ENCODE measurements at regions not wholly inside any gene's neighbourhood (a gene's known extent, or its start where the extent isn't known, plus 50 kb on each side); places are given as distances from the start of the nearest gene placed in this dataset.
A peak's percentile ranks its signal among the peaks of the same experiment; 100 is the strongest.
"Not testable (repeated sequence)": the region's sequence is repeated elsewhere in the genome, so short reads cannot be mapped to it uniquely, and the experiment has no call there.

DNA sequence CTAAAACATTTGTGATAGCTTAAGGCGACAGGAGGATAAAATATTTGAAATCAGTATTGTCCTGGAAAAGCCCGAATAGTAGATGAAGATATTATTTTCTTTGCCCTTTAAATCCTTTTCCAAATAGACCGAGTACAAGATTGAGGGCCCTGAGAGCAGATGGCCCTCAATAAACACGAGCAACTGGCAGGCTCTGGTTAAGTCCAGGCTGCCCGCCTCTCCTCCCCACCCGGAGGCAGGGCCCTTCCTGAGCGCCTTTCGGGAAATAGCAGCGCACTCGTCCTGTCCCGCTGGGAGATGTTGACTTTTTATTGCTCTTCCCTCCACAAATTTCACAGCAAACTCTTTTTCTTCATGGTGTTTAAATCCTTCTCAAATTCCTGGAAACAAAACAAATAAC is 50.8 kb upstream of the MAX start:
- no peak for DNase-seq (ENCODE audit: low spot score)

GRCh38 chr14:65156568-65157366 is 54.5 kb upstream of the MAX start:
- no peak for DNase-seq (ENCODE audit: low spot score)

DNA sequence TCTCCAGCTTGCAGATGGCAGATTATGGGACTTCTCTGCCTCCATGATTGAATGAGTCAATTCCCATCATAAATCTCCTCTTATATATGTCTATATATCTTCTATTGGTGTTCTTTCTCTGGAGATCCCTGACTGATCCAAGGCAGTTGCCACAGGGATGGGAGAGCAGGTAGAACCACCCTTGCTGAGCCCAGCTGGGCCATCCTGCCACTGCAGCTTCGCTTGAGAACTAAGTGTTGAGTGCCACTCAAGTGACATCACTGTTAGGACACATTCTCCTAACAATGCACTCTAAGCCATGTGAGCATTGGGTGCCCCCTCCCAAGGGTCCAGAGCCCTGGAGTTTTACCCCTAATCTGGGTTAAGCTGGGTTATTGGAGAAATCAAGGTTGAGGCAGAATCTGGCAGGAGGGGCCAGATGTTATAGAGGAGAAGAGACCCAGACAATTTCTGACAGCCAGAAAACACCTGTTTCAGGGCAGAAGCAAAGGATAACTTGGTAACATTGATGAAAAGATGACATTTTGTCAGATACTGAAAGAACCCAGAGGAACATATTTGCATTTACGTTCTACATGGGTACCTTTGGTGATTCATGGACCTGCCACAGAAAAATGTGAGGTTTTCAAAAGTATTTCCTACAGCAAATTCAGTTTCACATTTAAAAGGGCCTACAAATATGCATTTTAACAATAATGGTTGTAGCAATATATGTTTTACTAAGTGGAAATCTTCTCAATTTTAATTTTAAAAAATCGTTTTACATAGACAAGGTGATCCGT is 57.2 kb upstream of the MAX start:
- DNase-seq (ENCODE audit: low spot score) = no peak

DNA sequence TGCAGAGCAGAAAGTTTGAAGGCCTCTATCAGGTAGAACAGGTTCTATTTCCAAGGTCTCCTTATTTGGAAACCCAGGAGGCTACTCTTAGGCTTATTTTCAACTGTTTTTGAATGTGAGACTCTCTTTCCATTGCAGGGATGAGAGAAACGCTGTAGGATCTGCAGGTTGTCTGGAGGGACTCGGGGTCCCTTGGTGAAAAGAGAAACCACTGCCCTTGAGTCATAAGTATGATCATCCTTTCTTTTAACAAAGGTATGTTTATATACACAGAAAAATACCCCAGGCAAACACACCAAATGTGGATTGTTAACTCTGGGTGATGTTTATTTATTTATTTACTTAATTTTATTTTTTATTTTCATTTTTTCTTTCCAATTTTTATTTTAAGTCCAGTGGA is 57.8 kb upstream of the MAX start:
- DNase-seq (ENCODE audit: low spot score) = no peak

- DNase-seq (ENCODE audit: low spot score) = no peak
Measured at GRCh38 chr14:65162031-65162430, 59.7 kb upstream of the MAX start.

DNA sequence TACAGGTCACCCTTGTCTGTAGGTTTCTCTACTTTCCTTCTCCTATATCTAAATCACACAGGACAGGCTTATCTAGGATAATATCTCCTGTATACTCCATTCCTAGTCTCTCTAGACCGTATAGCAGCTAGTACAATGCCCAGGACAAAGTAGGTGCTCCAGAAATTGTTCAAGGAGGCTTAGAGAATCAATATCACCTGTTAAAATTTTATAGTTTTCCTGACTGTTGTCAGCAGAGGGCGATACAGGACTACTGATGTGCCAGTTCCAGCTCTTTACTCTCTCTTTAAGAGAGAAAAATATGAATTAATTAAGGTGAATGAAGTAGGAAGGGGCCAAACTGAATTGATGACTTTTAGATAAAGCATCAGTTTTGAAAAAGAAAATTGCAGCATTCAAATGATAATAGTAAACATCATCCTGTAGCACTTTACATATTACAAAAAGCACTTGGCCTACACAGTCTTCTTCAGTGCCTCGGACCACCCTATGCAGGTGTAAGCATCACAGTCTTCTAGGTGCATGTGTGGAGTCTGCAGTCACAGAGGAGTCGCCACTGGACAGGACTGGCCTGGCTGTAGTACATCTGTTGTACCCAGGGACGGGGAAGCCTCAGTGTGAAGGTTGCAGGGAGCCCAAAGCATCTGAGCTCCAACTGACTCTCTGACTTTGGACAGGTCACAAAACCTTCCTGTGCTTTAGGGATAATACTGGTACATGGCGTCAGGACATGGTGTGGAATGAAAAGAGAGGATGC is 61.9 kb upstream of the MAX start:
- peak; percentile 59 for DNase-seq (ENCODE audit: low spot score)

DNA sequence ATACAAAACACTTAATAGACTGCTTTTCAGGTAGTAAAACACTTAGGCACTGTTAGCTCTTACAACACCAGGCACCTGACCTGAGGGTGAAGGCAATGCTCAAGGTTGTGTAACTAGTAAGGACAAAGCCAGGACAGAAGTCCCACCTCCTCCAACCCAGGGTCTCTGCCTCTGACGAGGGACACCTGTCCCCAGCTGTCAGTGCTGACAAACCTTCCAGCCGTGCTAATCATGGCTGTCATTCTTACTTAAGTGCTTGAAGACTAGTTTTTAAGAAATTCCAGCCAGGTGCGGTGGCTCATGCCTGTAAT is 62.5 kb upstream of the MAX start:
- no peak for DNase-seq (ENCODE audit: low spot score)

DNA sequence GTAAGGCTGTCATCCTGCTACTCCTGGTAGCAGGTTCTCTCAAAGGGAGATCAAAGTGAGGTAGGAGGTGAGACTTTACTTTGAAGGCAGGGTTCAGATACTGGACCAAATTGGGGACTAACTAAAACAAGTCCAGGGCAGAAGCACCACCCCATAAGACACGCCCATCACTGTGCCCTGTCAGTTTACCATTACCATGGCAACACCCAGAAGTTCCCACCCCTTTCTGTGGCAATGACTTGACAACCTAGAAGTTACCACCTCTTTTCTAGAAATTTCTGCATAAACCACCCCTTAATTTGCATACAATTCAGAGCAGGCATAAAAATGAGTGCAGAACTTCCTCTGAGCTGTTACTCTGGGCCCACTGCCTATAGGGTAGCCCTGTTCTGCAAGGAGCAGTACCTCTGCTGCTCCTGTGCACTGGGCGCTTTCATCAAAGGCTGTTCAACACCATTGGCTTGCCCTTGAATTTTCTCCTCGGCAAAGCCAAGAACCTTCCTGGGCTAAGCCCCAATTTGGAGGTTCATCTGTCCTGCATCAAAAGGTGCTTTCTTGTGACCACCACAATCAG is 64.8 kb upstream of the MAX start:
- DNase-seq (ENCODE audit: low spot score) = no peak

DNA sequence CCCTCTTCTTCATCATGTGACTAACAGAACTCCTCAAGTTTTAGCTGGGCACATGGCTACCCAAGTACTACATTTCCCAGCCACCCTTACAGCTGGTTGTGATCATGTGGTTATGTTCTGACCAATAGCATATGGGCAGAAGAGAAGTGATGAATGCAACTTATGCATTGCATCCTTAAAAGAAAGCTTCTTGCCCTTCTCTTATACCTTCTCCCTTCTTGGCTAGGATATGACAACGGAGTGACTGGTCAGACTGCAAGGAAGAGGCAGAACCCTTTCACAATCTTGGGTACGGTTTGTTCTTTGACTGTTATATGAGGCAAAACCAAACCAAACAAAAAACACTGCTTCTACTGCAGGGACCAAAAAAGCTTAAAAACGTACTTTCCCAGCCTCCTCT is 66.5 kb upstream of the MAX start:
- no peak for DNase-seq (ENCODE audit: low spot score)

DNA sequence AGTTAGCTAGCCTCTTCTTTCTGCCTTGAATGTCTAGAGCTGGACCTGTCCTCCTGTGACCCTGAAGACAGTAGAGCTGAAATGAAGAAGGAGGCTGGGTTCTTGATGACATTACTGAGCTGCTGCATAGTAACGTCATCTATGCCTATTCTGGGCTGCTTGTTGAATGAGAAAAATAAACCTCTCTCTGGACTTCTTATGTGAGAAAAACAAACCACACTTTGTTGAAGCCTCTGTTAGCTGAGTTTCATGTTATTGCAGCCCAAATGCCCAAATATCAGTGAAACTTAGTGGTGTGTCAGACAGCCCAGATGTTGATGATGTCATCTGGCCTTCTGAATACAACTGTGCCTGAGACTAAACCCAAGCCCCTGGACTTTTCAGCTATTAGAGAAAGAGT is 67.0 kb upstream of the MAX start:
- DNase-seq (ENCODE audit: low spot score) = no peak

- peak; percentile 25 for DNase-seq (ENCODE audit: low spot score)
Measured at GRCh38 chr14:65170318-65170717, 68.0 kb upstream of the MAX start.

DNA sequence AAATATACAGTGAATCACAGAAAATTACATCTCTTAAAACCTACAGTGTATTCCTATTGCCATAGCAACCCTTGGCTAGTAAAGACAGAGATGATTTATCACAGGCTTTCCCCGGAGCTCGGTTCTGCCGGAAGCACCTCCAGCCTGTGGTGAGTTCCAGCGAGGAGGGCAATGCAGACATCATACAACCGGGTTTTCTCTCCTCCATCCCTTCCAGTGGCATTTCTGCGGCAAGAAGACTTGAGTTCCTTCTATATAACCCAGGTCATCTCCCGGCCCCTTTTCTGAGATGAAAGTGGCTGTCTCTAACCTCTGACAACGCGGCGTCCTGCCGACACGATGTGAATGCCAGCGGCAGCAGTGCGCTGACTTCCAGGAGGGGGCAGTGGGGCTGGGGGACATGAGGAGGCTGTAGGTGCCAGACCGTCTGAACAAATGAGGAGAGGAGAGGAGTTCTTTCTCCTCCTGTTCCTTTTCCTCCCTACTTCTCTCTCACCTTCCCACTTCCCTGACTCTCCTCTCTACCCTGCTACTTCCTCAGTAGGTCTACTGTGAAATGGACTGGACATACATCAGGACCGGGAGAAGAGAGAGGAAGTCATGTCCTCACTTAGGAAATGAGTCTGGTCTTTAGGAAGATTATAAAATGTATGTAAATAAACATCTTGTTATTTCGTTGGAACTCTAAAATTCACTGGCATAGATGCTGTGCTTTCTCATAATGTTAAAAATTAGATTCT is 68.6 kb upstream of the MAX start:
- DNase-seq (ENCODE audit: low spot score) = peak; percentile 52

- peak; percentile 37 for DNase-seq (ENCODE audit: low spot score)
Measured at GRCh38 chr14:65173973-65174693, 71.8 kb upstream of the MAX start.

DNA sequence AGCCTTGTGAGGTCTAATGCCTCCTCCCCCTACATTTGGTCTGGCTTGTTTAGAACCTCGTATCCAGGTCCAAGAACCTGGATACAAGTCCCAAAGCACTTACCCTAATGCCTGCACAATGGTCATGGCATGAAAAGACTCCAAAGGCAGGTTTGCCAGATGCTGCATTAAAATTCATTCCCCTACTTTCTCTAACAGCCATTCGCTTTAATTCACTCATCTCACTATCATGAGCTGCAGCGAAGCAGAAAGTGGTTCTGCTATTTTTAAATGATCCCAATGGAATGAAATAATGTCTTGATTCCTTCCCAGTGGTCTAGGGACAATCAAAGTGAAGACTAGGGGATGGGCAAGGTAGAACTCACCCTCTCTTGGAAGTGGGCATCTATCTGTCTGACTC is 72.5 kb upstream of the MAX start:
- DNase-seq (ENCODE audit: low spot score) = no peak

DNA sequence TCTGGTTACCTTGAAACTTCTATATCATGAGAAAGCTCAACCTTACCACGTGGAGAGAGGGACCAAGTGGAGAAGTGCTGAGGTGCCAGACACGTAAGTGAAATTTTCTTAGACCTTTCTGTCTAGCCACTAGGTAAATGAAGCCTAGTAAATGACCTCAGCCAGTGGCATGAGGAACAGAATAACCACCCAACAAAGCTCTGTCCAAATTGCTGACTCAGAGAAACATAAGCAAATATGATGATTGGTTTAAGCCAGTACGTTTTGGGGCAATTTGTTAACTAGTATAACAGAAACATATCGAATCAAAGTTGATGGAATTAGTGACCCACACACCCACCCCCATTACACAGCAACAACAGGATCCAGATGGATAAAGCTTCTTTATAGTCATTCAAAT is 75.2 kb upstream of the MAX start:
- no peak for DNase-seq (ENCODE audit: low spot score)

- DNase-seq (ENCODE audit: low spot score) = not testable (repeated sequence)
Measured at GRCh38 chr14:65179231-65179630, 76.9 kb upstream of the MAX start.

DNA sequence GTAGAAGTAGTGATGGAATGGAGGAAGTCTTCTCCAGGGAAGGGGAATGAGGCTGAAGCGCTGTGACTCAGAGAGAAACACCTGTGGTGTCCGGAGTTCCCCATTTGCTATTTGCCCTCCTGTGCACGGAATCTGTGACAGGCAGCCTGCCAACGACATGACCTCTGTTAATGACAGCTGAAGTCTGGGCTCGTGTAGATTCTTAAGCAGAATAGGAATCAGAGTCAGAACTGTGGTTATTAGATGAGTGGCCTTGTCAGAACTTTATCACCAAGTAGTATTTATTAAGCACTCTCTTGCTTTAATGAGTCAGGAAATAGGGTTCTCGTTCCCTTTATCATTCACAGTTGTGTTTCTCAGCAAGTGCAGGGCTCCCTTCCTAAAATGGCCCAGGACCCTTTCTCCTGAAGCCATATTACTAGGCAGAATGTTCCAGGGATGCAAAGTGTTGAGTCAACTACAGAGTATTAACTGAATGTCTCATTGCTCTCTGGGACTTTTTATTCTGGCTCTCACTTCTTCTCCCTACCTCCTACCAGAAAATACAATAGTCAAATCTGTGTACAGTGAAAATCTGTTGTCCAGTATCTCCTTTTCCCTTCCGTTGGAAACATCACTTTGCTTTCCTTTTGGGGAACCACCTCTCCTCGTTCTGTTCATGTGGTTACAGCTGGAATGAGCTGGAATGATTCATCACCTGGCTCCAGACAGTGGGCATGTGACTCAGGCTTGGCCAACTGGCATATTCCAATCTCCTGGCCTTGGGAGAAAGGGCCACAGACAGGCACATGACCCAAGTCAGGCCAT is 77.8 kb upstream of the MAX start:
- no peak for DNase-seq (ENCODE audit: low spot score)

DNA sequence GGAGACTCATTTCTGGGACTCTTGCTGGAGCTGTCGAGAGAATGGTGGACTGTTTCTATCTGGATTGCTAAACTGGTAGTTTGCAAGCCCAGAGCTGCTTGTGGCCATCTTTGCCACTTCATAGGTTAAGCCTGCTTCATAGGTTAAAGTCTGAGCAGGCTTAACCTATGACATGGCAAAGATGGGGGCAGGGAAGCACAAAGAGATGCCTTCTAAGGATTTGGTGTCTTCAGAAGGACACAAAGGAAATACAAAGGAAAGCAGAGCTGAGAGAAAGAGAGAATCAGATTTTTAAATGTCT is 78.4 kb upstream of the MAX start:
- DNase-seq (ENCODE audit: low spot score) = no peak

DNA sequence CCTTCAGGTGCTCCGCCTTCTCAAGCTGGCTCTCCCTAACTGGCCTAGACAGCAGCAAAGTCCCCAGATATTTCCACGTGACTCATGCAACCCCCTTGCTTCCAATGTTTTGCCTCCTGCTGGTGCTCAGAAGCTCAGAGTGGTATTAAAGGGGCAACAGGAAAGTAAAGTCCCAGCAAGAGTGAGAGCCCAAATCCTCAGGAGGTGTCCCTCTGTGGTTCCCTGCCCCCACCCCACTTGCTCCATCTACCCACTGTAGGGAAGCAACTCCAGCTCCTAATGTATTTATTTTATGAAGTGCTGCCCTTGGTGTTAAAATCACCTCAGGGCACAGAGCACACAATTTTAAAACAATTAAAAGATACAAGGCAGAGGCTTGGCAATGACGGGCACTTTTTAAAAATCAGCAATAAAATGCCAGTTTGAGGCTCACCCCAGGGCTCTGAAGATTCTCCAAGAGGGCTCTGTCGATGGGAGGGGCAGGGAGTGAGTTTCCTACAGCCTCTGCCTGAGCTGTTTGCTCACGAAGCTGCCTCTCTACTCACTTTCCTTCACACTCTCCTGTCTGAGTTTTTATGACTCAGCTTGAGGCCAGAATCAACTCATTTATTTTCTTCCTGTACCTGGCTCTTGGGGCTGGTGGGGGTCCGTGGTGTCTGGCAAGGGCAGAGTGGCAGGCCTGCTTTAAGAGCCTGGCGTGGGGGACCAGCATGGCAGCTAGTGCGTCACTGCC is 81.9 kb upstream of the MAX start:
- DNase-seq (ENCODE audit: low spot score) = no peak

DNA sequence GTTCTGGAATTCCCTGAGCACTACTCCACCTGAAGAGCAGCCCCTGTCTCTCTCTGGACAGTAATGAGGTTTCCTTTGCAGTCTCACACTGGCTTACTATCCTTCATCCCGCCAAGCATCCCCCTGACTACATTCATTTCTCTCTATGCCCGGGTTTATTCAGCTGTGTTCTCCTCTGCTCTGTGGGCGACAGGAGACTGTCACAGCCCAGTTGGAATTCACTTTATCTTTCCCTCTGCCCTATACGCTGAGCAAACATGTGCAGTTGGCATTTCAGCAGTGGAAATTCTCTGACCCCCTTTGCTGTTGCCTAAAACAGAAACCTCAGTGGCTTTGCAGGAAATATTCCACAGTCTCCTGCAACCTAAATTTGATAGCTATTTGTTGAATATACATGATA is 83.5 kb upstream of the MAX start:
- no peak for DNase-seq (ENCODE audit: low spot score)

Data from SK-N-DZ (cell line).